Panc1 (cell line): ENCODE measurements at regions not wholly inside any gene's neighbourhood (a gene's known extent, or its start where the extent isn't known, plus 50 kb on each side); places are given as distances from the start of the nearest gene placed in this dataset.
A peak's percentile ranks its signal among the peaks of the same experiment; 100 is the strongest.

ENCODE experiments used
- ATAC-seq: fragments of 200-7000 bp; cut with Tn5 transposase; 2 replicates; pipeline ENCODE4 v1.9.1; 2020; ENCODE audit warnings: mild to moderate bottlenecking, moderate library complexity
- BruUV-seq: library from RNA; stranded (reverse); fragments of 400-500 nt; replicated peaks from 2 replicates; lab custom pipeline; 2021; lab: Mats Ljungman, UMichigan
- CTCF ChIA-PET: fragments of 300-600 bp; sonication (Branson Sonifier 250); formaldehyde crosslinking; loops from one replicate; lab custom pipeline; 2022; ENCODE audit warnings: antibody characterized with exemption; lab: Charles Lee
- POLR2A ChIA-PET: fragments of 300-600 bp; sonication (Branson Sonifier 250); formaldehyde crosslinking; loops from one replicate; lab custom pipeline; 2022; ENCODE audit warnings: antibody characterized with exemption; lab: Charles Lee
- DNase-seq: peaks from one replicate; pipeline ENCODE4 v3.0.0-alpha.2; 2010; ENCODE audit warnings: low read depth, low spot score
- H3K27ac ChIP-seq: 2 replicates; pipeline ENCODE4 v1.5.1; 2011; ENCODE audit warnings: mild to moderate bottlenecking, low read length, inconsistent platforms
- H3K27me3 ChIP-seq: fragments of 200-500 bp; sonication (Bioruptor generic); 2 replicates; pipeline ENCODE4 v1.6.0; 2014; ENCODE audit warnings: low read length, inconsistent platforms; ENCODE audit not compliant: control insufficient read depth, insufficient read depth
- H3K36me3 ChIP-seq: fragments of 200-500 bp; sonication (Bioruptor generic); 2 replicates; pipeline ENCODE4 v1.5.1; 2014; ENCODE audit warnings: inconsistent platforms, mild to moderate bottlenecking, low read length, moderate library complexity; ENCODE audit not compliant: control insufficient read depth, insufficient read depth
- H3K4me1 ChIP-seq: 2 replicates; pipeline ENCODE4 v1.5.1; 2011; ENCODE audit warnings: inconsistent platforms, mild to moderate bottlenecking, low read length, moderate library complexity; ENCODE audit not compliant: control insufficient read depth, insufficient read depth
- H3K4me3 ChIP-seq, 2 experiments: 2 replicates each; pipeline ENCODE4 v1.5.1; 2011 to 2012; ENCODE audit warnings: low read depth in 2 of 2, low read length in 2 of 2, mild to moderate bottlenecking in 2 of 2, inconsistent platforms in 1 of 2, moderate library complexity in 1 of 2
- H3K9me3 ChIP-seq: fragments of 200-500 bp; sonication (Bioruptor generic); 2 replicates; pipeline ENCODE4 v1.5.1; 2014; ENCODE audit warnings: low read depth, mild to moderate bottlenecking, inconsistent platforms, low read length, moderate library complexity; ENCODE audit not compliant: control insufficient read depth, insufficient read depth
- CTCF ChIP-seq: fragments of 450-650 bp; IDR thresholded peaks from 2 replicates; pipeline ENCODE4 v1.5.1; 2017; ENCODE audit warnings: mild to moderate bottlenecking
- POLR2AphosphoS5 ChIP-seq: IDR thresholded peaks from 2 replicates; pipeline ENCODE4 v1.6.1; 2012; ENCODE audit warnings: mild to moderate bottlenecking, low read depth, low read length, moderate library complexity
- REST ChIP-seq, 2 experiments: IDR thresholded peaks; 2 replicates each; pipeline ENCODE4 v1.6.1; 2011 to 2012; ENCODE audit warnings: low read depth in 2 of 2, control low read depth in 1 of 2, low read length in 1 of 2, mild to moderate bottlenecking in 1 of 2, moderate library complexity in 1 of 2; ENCODE audit not compliant: insufficient read depth in 1 of 2
- SIN3A ChIP-seq: IDR thresholded peaks from 2 replicates; pipeline ENCODE4 v1.6.1; 2012; ENCODE audit warnings: low read depth, mild to moderate bottlenecking, low read length, moderate library complexity, borderline replicate concordance; ENCODE audit not compliant: insufficient read depth
- TCF7L2 ChIP-seq: IDR thresholded peaks from 2 replicates; pipeline ENCODE4 v1.6.1; 2011; ENCODE audit warnings: mild to moderate bottlenecking, low read depth, low read length, inconsistent platforms
- in situ Hi-C: cut with HindIII; loops from 2 replicates; pipeline ENCODE4 v1.10.0; 2016; ENCODE audit warnings: low sequenced_read_pairs, low pct_unique_long_range_greater_than_20kb
- intact Hi-C: fragments of 100-400 bp; cut with micrococcal nuclease; formaldehyde crosslinking; loops from one replicate; pipeline ENCODE4 v1.10.0; 2022; ENCODE audit not compliant: unreplicated experiment

GRCh38 chr3:145903472-145904013 is 257.4 kb downstream of the PLOD2 start:
- peak; percentile 38; the same call in 1 of the 2 replicates for ATAC-seq

GRCh38 chr3:145904138-145904537 is 256.8 kb downstream of the PLOD2 start:
- no peaks in the 10 kb centered on the region for H3K27me3 ChIP-seq
- ATAC-seq: no peak
- ChIA-PET CTCF (no interaction called here), POLR2A (interaction anchor here (0.5 kb wide), 1 partner anchor 25 kb away, joined by 3 read pairs; no protein-coding TSS in a partner anchor)
- no peak for DNase-seq
- in situ Hi-C loops: no loop called here
- no peak for TF ChIP-seq REST (IDR thresholded peaks at IDR 0.05; ENCODE audit: insufficient read depth in 1 of 2, low read depth in 2 of 2, low read length in 1 of 2)
- TF ChIP-seq CTCF: no peak
- no peak for TF ChIP-seq TCF7L2
- TF ChIP-seq SIN3A: no peak
- no peak for TF ChIP-seq POLR2AphosphoS5
- H3K36me3 ChIP-seq: no peaks in the 10 kb centered on the region
- H3K4me3 ChIP-seq: no peak overlapping the region
- H3K27ac ChIP-seq: no peak overlapping the region
- no peaks in the 10 kb centered on the region for H3K4me1 ChIP-seq
- no peaks in the 10 kb centered on the region for H3K9me3 ChIP-seq
- BruUV-seq: no TSS peak
- intact Hi-C loops: no loop called here

More at GRCh38 chr3:145903472-145904013, 257.4 kb downstream of the PLOD2 start:
- H3K27ac ChIP-seq: no peak overlapping the region
- in situ Hi-C loops: no loop called here
- H3K27me3 ChIP-seq: no peaks in the 10 kb centered on the region
- H3K4me1 ChIP-seq: no peaks in the 10 kb centered on the region
- CTCF ChIA-PET: no interaction called here
- no peak for TF ChIP-seq TCF7L2
- no peak for TF ChIP-seq CTCF
- no peak for TF ChIP-seq SIN3A
- TF ChIP-seq REST (IDR thresholded peaks at IDR 0.05; ENCODE audit: insufficient read depth in 1 of 2, low read depth in 2 of 2, low read length in 1 of 2): no peak
- no peak for TF ChIP-seq POLR2AphosphoS5
- POLR2A ChIA-PET: no interaction called here
- H3K4me3 ChIP-seq: no peak overlapping the region
- no peak for DNase-seq
- no peaks in the 10 kb centered on the region for H3K9me3 ChIP-seq
- H3K36me3 ChIP-seq: no peaks in the 10 kb centered on the region
- intact Hi-C loops: no loop called here
- BruUV-seq: no TSS peak
